ENCODE measurements at regions not wholly inside any gene's neighbourhood (a gene's known extent, or its start where the extent isn't known, plus 50 kb on each side); places are given as distances from the start of the nearest gene placed in this dataset.
A peak's percentile ranks its signal among the peaks of the same experiment; 100 is the strongest.

- no peak for FAIRE-seq
Observed at GRCh38 chr11:109291553-109291952, 130.4 kb upstream of the C11orf87 start.

GRCh38 chr11:109298865-109299264 is 123.1 kb upstream of the C11orf87 start:
- no peak for FAIRE-seq

- FAIRE-seq: no peak
Observed at GRCh38 chr11:109300211-109300610, 121.8 kb upstream of the C11orf87 start.

GRCh38 chr11:109302591-109303334 is 119.2 kb upstream of the C11orf87 start:
- FAIRE-seq: no peak

GRCh38 chr11:109303342-109303741 is 118.6 kb upstream of the C11orf87 start:
- FAIRE-seq: no peak

- FAIRE-seq: no peak
Observed at GRCh38 chr11:109304159-109304558, 117.8 kb upstream of the C11orf87 start.

GRCh38 chr11:109305009-109305408 is 117.0 kb upstream of the C11orf87 start:
- no peak for FAIRE-seq

- FAIRE-seq: no peak
Observed at GRCh38 chr11:109306322-109306721, 115.7 kb upstream of the C11orf87 start.

GRCh38 chr11:109307366-109307765 is 114.6 kb upstream of the C11orf87 start:
- FAIRE-seq: no peak

- no peak for FAIRE-seq
Observed at GRCh38 chr11:109308551-109308950, 113.4 kb upstream of the C11orf87 start.

GRCh38 chr11:109309153-109309552 is 112.8 kb upstream of the C11orf87 start:
- FAIRE-seq: no peak

- no peak for FAIRE-seq
Observed at GRCh38 chr11:109317726-109318125, 104.3 kb upstream of the C11orf87 start.

GRCh38 chr11:109320595-109320994 is 101.4 kb upstream of the C11orf87 start:
- FAIRE-seq: no peak

GRCh38 chr11:109326781-109327180 is 95.2 kb upstream of the C11orf87 start:
- no peak for FAIRE-seq

GRCh38 chr11:109329716-109330115 is 92.3 kb upstream of the C11orf87 start:
- no peak for FAIRE-seq

GRCh38 chr11:109338131-109338530 is 83.9 kb upstream of the C11orf87 start:
- FAIRE-seq: no peak

- no peak for FAIRE-seq
Observed at GRCh38 chr11:109342261-109342660, 79.7 kb upstream of the C11orf87 start.

- FAIRE-seq: no peak
Observed at GRCh38 chr11:109343242-109343641, 78.7 kb upstream of the C11orf87 start.

- FAIRE-seq: no peak
Observed at GRCh38 chr11:109347304-109347703, 74.7 kb upstream of the C11orf87 start.

GRCh38 chr11:109349276-109350080 is 72.5 kb upstream of the C11orf87 start:
- FAIRE-seq: peak; percentile 61

- FAIRE-seq: no peak
Observed at GRCh38 chr11:109350091-109350490, 71.9 kb upstream of the C11orf87 start.

GRCh38 chr11:109362059-109362458 is 59.9 kb upstream of the C11orf87 start:
- no peak for FAIRE-seq

- no peak for FAIRE-seq
Observed at GRCh38 chr11:109363682-109364081, 58.3 kb upstream of the C11orf87 start.

- no peak for FAIRE-seq
Observed at GRCh38 chr11:109364851-109365250, 57.1 kb upstream of the C11orf87 start.

All from endometrium (tissue), 2 donors.